ENCODE measurements at regions not wholly inside any gene's neighbourhood (a gene's known extent, or its start where the extent isn't known, plus 50 kb on each side); places are given as distances from the start of the nearest gene placed in this dataset.

DNA sequence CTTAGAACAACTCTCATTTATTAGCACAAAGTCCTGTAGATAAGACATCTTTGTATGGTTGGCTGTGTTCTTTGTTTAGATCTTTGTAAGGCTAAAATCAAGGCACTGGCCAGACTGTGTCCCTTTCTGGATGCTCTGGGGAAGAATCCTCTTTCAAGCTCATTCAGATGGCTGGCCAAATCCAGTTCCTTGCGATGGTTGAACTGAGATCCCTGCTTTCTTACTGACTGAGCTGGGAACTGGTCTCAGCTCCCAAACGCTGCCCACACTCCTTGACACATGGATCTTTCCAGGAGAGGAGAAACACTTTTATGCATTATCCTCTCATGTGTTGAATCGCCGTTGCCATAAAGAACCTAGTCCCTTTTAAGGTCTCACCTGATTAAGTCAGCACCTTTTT is 586.5 kb upstream of the IGFBP3 start:
- Mint-ChIP-seq H3K36me3 (peaks cover 3% of the 10 kb centered on the region; the same call in 1 of the 2 replicates), H3K27me3 (ENCODE audit: low read depth) (no peaks in the 10 kb centered on the region), H3K4me3 (no peak overlapping the region), H3K4me1 (0 out of 2 replicates have a peak, but pooled peaks cover 3% of the 10 kb centered on the region), H3K27ac (no peak overlapping the region), H3K9me3 (peaks cover 29% of the 10 kb centered on the region)
- DNase-seq (ENCODE audit: low spot score) (no peak), ATAC-seq (no peak)
- ChIA-PET CTCF (no interaction called here), POLR2A (no interaction called here)
- TF ChIP-seq TEAD4 (CRISPR knock-in tag; IDR thresholded peaks at IDR 0.05), result no peak
- no peak for TF ChIP-seq NR3C1 (CRISPR knock-in tag; conservative IDR thresholded peaks at IDR 0.05; ENCODE audit: low read depth)
- TF ChIP-seq NR2C2 (CRISPR knock-in tag; IDR thresholded peaks at IDR 0.05), result no peak
- TF ChIP-seq CBFB (CRISPR knock-in tag; IDR thresholded peaks at IDR 0.05; ENCODE audit: low read depth), result no peak
- TF ChIP-seq, protein P1, sequence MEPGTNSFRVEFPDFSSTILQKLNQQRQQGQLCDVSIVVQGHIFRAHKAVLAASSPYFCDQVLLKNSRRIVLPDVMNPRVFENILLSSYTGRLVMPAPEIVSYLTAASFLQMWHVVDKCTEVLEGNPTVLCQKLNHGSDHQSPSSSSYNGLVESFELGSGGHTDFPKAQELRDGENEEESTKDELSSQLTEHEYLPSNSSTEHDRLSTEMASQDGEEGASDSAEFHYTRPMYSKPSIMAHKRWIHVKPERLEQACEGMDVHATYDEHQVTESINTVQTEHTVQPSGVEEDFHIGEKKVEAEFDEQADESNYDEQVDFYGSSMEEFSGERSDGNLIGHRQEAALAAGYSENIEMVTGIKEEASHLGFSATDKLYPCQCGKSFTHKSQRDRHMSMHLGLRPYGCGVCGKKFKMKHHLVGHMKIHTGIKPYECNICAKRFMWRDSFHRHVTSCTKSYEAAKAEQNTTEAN (CRISPR knock-in tag; IDR thresholded peaks at IDR 0.05), result no peak
- TF ChIP-seq ATF1 (CRISPR knock-in tag; IDR thresholded peaks at IDR 0.05), result no peak
- no peak for TF ChIP-seq JUN (CRISPR knock-in tag; IDR thresholded peaks at IDR 0.05)
- TF ChIP-seq, protein P2, sequence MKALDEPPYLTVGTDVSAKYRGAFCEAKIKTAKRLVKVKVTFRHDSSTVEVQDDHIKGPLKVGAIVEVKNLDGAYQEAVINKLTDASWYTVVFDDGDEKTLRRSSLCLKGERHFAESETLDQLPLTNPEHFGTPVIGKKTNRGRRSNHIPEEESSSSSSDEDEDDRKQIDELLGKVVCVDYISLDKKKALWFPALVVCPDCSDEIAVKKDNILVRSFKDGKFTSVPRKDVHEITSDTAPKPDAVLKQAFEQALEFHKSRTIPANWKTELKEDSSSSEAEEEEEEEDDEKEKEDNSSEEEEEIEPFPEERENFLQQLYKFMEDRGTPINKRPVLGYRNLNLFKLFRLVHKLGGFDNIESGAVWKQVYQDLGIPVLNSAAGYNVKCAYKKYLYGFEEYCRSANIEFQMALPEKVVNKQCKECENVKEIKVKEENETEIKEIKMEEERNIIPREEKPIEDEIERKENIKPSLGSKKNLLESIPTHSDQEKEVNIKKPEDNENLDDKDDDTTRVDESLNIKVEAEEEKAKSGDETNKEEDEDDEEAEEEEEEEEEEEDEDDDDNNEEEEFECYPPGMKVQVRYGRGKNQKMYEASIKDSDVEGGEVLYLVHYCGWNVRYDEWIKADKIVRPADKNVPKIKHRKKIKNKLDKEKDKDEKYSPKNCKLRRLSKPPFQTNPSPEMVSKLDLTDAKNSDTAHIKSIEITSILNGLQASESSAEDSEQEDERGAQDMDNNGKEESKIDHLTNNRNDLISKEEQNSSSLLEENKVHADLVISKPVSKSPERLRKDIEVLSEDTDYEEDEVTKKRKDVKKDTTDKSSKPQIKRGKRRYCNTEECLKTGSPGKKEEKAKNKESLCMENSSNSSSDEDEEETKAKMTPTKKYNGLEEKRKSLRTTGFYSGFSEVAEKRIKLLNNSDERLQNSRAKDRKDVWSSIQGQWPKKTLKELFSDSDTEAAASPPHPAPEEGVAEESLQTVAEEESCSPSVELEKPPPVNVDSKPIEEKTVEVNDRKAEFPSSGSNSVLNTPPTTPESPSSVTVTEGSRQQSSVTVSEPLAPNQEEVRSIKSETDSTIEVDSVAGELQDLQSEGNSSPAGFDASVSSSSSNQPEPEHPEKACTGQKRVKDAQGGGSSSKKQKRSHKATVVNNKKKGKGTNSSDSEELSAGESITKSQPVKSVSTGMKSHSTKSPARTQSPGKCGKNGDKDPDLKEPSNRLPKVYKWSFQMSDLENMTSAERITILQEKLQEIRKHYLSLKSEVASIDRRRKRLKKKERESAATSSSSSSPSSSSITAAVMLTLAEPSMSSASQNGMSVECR (CRISPR knock-in tag; IDR thresholded peaks at IDR 0.05; ENCODE audit: borderline replicate concordance), result no peak
- TF ChIP-seq CREB1 (CRISPR knock-in tag; IDR thresholded peaks at IDR 0.05), result no peak
- TF ChIP-seq, protein P3, sequence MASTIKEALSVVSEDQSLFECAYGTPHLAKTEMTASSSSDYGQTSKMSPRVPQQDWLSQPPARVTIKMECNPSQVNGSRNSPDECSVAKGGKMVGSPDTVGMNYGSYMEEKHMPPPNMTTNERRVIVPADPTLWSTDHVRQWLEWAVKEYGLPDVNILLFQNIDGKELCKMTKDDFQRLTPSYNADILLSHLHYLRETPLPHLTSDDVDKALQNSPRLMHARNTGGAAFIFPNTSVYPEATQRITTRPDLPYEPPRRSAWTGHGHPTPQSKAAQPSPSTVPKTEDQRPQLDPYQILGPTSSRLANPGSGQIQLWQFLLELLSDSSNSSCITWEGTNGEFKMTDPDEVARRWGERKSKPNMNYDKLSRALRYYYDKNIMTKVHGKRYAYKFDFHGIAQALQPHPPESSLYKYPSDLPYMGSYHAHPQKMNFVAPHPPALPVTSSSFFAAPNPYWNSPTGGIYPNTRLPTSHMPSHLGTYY (CRISPR knock-in tag; IDR thresholded peaks at IDR 0.05), result no peak
- TF ChIP-seq, protein P4, sequence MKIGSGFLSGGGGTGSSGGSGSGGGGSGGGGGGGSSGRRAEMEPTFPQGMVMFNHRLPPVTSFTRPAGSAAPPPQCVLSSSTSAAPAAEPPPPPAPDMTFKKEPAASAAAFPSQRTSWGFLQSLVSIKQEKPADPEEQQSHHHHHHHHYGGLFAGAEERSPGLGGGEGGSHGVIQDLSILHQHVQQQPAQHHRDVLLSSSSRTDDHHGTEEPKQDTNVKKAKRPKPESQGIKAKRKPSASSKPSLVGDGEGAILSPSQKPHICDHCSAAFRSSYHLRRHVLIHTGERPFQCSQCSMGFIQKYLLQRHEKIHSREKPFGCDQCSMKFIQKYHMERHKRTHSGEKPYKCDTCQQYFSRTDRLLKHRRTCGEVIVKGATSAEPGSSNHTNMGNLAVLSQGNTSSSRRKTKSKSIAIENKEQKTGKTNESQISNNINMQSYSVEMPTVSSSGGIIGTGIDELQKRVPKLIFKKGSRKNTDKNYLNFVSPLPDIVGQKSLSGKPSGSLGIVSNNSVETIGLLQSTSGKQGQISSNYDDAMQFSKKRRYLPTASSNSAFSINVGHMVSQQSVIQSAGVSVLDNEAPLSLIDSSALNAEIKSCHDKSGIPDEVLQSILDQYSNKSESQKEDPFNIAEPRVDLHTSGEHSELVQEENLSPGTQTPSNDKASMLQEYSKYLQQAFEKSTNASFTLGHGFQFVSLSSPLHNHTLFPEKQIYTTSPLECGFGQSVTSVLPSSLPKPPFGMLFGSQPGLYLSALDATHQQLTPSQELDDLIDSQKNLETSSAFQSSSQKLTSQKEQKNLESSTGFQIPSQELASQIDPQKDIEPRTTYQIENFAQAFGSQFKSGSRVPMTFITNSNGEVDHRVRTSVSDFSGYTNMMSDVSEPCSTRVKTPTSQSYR (CRISPR knock-in tag; IDR thresholded peaks at IDR 0.05), result no peak
- TF ChIP-seq, protein P5, sequence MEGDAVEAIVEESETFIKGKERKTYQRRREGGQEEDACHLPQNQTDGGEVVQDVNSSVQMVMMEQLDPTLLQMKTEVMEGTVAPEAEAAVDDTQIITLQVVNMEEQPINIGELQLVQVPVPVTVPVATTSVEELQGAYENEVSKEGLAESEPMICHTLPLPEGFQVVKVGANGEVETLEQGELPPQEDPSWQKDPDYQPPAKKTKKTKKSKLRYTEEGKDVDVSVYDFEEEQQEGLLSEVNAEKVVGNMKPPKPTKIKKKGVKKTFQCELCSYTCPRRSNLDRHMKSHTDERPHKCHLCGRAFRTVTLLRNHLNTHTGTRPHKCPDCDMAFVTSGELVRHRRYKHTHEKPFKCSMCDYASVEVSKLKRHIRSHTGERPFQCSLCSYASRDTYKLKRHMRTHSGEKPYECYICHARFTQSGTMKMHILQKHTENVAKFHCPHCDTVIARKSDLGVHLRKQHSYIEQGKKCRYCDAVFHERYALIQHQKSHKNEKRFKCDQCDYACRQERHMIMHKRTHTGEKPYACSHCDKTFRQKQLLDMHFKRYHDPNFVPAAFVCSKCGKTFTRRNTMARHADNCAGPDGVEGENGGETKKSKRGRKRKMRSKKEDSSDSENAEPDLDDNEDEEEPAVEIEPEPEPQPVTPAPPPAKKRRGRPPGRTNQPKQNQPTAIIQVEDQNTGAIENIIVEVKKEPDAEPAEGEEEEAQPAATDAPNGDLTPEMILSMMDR (IDR thresholded peaks at IDR 0.05), result no peak
- TF ChIP-seq, protein P6, sequence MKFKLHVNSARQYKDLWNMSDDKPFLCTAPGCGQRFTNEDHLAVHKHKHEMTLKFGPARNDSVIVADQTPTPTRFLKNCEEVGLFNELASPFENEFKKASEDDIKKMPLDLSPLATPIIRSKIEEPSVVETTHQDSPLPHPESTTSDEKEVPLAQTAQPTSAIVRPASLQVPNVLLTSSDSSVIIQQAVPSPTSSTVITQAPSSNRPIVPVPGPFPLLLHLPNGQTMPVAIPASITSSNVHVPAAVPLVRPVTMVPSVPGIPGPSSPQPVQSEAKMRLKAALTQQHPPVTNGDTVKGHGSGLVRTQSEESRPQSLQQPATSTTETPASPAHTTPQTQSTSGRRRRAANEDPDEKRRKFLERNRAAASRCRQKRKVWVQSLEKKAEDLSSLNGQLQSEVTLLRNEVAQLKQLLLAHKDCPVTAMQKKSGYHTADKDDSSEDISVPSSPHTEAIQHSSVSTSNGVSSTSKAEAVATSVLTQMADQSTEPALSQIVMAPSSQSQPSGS (CRISPR knock-in tag; IDR thresholded peaks at IDR 0.05; ENCODE audit: borderline replicate concordance, low read depth), result no peak
- TF ChIP-seq, protein P7, sequence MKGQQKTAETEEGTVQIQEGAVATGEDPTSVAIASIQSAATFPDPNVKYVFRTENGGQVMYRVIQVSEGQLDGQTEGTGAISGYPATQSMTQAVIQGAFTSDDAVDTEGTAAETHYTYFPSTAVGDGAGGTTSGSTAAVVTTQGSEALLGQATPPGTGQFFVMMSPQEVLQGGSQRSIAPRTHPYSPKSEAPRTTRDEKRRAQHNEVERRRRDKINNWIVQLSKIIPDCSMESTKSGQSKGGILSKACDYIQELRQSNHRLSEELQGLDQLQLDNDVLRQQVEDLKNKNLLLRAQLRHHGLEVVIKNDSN (CRISPR knock-in tag; IDR thresholded peaks at IDR 0.05), result no peak
- no peak for TF ChIP-seq FOXJ3 (CRISPR knock-in tag; IDR thresholded peaks at IDR 0.05; ENCODE audit: borderline replicate concordance)
- TF ChIP-seq ZNF671 (CRISPR knock-in tag; IDR thresholded peaks at IDR 0.05), result no peak
- TF ChIP-seq CREM (CRISPR knock-in tag; IDR thresholded peaks at IDR 0.05), result no peak
- no peak for TF ChIP-seq NFATC4 (CRISPR knock-in tag; IDR thresholded peaks at IDR 0.05)
